ENCODE measurements at regions not wholly inside any gene's neighbourhood (a gene's known extent, or its start where the extent isn't known, plus 50 kb on each side); places are given as distances from the start of the nearest gene placed in this dataset.
A peak's percentile ranks its signal among the peaks of the same experiment; 100 is the strongest.
"Not testable (repeated sequence)": the region's sequence is repeated elsewhere in the genome, so short reads cannot be mapped to it uniquely, and the experiment has no call there.

- WGBS, 2 donors: 78 to 85% methylated on average over 2 of the region's 2 CpGs
- no peak for DNase-seq
Observed at GRCh38 chr14:54010981-54011380, 54.4 kb upstream of the BMP4 start.

DNA sequence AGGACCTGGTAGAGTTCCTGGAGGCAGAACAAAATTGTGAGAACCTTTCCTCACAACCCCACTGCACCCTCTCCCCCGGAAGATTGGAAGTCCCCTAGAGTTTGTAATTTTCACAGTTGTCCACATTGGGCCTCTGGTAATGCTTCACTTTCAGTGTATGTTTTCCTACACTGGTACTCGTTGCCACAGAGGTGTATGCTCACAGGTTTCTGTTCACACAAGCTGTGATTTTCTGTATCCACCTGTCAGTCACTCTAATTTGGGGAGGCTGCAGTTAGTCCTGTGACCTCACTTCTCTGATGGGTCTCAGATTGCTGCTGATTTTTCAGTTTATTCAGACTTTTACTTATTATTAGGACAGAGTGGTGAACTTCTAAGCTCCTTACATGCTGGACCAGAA lies 66.4 kb upstream of the BMP4 start:
- H3K36me3 ChIP-seq: no peaks in the 10 kb centered on the region
- no peak overlapping the region for H3K4me3 ChIP-seq (replicated peaks in 1 of 3)
- TF ChIP-seq POLR2A (IDR thresholded peaks at IDR 0.05): no peak
- WGBS, 2 donors: 87 to 90% methylated on average over 2 of the region's 2 CpGs
- H3K9me3 ChIP-seq: no peaks in the 10 kb centered on the region
- no peak overlapping the region for H3K27ac ChIP-seq
- H3K27me3 ChIP-seq: no peaks in the 10 kb centered on the region
- no peak for DNase-seq
- intact Hi-C loops (cut with DNase I): loop anchor here (10.0 kb wide), 1 partner anchor 152 kb away; no protein-coding TSS in a partner anchor
- no peaks in the 10 kb centered on the region for H3K4me1 ChIP-seq

More at GRCh38 chr14:54010981-54011380, 54.4 kb upstream of the BMP4 start:
- H3K36me3 ChIP-seq: no peaks in the 10 kb centered on the region
- no peak overlapping the region for H3K4me3 ChIP-seq (replicated peaks in 1 of 3)
- no peaks in the 10 kb centered on the region for H3K9me3 ChIP-seq
- H3K27me3 ChIP-seq: no peaks in the 10 kb centered on the region
- no peak overlapping the region for H3K27ac ChIP-seq
- H3K4me1 ChIP-seq: no peaks in the 10 kb centered on the region
- TF ChIP-seq POLR2A (IDR thresholded peaks at IDR 0.05): no peak
- TF ChIP-seq, protein P1, sequence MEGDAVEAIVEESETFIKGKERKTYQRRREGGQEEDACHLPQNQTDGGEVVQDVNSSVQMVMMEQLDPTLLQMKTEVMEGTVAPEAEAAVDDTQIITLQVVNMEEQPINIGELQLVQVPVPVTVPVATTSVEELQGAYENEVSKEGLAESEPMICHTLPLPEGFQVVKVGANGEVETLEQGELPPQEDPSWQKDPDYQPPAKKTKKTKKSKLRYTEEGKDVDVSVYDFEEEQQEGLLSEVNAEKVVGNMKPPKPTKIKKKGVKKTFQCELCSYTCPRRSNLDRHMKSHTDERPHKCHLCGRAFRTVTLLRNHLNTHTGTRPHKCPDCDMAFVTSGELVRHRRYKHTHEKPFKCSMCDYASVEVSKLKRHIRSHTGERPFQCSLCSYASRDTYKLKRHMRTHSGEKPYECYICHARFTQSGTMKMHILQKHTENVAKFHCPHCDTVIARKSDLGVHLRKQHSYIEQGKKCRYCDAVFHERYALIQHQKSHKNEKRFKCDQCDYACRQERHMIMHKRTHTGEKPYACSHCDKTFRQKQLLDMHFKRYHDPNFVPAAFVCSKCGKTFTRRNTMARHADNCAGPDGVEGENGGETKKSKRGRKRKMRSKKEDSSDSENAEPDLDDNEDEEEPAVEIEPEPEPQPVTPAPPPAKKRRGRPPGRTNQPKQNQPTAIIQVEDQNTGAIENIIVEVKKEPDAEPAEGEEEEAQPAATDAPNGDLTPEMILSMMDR (IDR thresholded peaks at IDR 0.05): no peak
- intact Hi-C loops (cut with DNase I): no loop called here

- no peaks in the 10 kb centered on the region for H3K27me3 ChIP-seq
- 89 to 92% methylated on average over 1 of the region's 1 CpG for WGBS, 2 donors
- no peak overlapping the region for H3K27ac ChIP-seq
- no peaks in the 10 kb centered on the region for H3K9me3 ChIP-seq
- intact Hi-C loops (cut with DNase I): loop anchor here (10.0 kb wide), 1 partner anchor 149 kb away; no protein-coding TSS in a partner anchor
- H3K4me3 ChIP-seq (replicated peaks in 1 of 3): no peak overlapping the region
- no peak for TF ChIP-seq POLR2A (IDR thresholded peaks at IDR 0.05)
- TF ChIP-seq, protein P1 (IDR thresholded peaks at IDR 0.05): peak in 4 of 6 experiments; percentile 37 to 52 (median 48)
- H3K36me3 ChIP-seq: no peaks in the 10 kb centered on the region
- DNase-seq: peak; percentile 8 to 28
- H3K4me1 ChIP-seq: no peaks in the 10 kb centered on the region
Observed at GRCh38 chr14:54025661-54026060, 69.0 kb upstream of the BMP4 start.

GRCh38 chr14:54026671-54027070 lies 70.0 kb upstream of the BMP4 start:
- WGBS, 2 donors: 92 to 94% methylated on average over 2 of the region's 2 CpGs
- TF ChIP-seq, protein P1 (IDR thresholded peaks at IDR 0.05): no peak
- no peak for TF ChIP-seq POLR2A (IDR thresholded peaks at IDR 0.05)
- Histone ChIP-seq H3K36me3 (no peaks in the 10 kb centered on the region), H3K27ac (no peak overlapping the region), H3K27me3 (no peaks in the 10 kb centered on the region), H3K9me3 (no peaks in the 10 kb centered on the region), H3K4me1 (no peaks in the 10 kb centered on the region), H3K4me3 (replicated peaks in 1 of 3) (no peak overlapping the region)
- intact Hi-C loops (cut with DNase I): loop anchor here (10.0 kb wide), 1 partner anchor 148 kb away; no protein-coding TSS in a partner anchor
- no peak for DNase-seq

DNA sequence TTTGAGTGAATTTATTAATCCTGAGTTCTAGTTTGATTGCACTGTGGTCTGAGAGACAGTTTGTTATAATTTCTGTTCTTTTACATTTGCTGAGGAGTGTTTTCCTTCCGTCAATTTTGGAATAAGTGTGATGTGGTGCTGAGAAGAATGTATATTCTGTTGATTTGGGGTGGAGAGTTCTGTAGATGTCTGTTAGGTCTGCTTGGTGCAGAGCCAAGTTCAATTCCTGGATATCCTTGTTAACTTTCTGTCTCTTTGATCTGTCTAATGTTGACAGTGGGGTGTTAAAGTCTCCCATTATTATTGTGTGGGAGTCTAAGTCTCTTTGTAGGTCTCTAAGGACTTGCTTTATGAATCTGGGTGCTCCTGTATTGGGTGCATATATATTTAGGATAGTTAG lies 74.4 kb upstream of the BMP4 start:
- H3K27ac ChIP-seq; H3K4me1 ChIP-seq; H3K36me3 ChIP-seq; H3K4me3 ChIP-seq (replicated peaks in 1 of 3); intact Hi-C loops (cut with DNase I); H3K27me3 ChIP-seq; DNase-seq; H3K9me3 ChIP-seq: not testable (repeated sequence)
- 96% methylated on average over 1 of the region's 1 CpG for WGBS, 2 donors

- DNase-seq; H3K4me1 ChIP-seq; intact Hi-C loops (cut with DNase I); H3K9me3 ChIP-seq; H3K36me3 ChIP-seq; H3K27ac ChIP-seq; H3K4me3 ChIP-seq (replicated peaks in 1 of 3); H3K27me3 ChIP-seq: not testable (repeated sequence)
- 78 to 90% methylated on average over 4 to 7 of the region's 7 CpGs for WGBS, 2 donors
Observed at GRCh38 chr14:54033285-54033684, 76.7 kb upstream of the BMP4 start.

DNA sequence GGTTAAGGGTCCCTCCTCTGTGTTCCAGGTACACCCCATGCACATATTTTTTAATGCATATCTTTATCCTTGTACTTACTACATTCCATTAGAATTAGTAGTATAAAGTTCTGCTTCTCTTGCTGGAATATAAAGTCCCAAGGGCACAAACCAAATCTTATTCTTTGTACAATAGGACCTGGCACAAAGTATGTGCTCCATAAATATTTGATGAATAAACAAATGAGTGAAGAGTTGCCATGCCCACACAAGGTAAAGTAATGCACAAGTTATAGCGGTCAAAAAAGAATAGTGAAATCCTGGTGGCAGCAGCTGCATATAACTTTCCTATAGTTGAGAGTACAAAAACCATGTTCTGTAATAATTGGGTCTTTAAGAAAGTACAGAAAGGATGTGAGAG lies 82.1 kb upstream of the BMP4 start:
- H3K27ac ChIP-seq: no peak overlapping the region
- WGBS, 2 donors: 91 to 98% methylated on average over 1 of the region's 1 CpG
- H3K9me3 ChIP-seq: no peaks in the 10 kb centered on the region
- H3K4me1 ChIP-seq: no peaks in the 10 kb centered on the region
- no peak for TF ChIP-seq POLR2A (IDR thresholded peaks at IDR 0.05)
- intact Hi-C loops (cut with DNase I): no loop called here
- H3K27me3 ChIP-seq: no peaks in the 10 kb centered on the region
- no peak for DNase-seq
- no peak overlapping the region for H3K4me3 ChIP-seq (replicated peaks in 1 of 3)
- no peaks in the 10 kb centered on the region for H3K36me3 ChIP-seq
